MCF 10A (cell line): ENCODE measurements at regions not wholly inside any gene's neighbourhood (a gene's known extent, or its start where the extent isn't known, plus 50 kb on each side); places are given as distances from the start of the nearest gene placed in this dataset.
"Not testable (repeated sequence)": the region's sequence is repeated elsewhere in the genome, so short reads cannot be mapped to it uniquely, and the experiment has no call there.

ENCODE experiments used
- BruUV-seq: library from RNA; stranded (reverse); fragments of 400-500 nt; replicated peaks from 2 replicates; lab custom pipeline; 2021; lab: Mats Ljungman, UMichigan
- CTCF ChIA-PET: fragments of 300-600 bp; sonication (Branson Sonifier 250); formaldehyde crosslinking; extraction: SDS; loops from one replicate; lab custom pipeline; 2021; ENCODE audit warnings: antibody characterized with exemption, inconsistent platforms; lab: Yijun Ruan, JAX
- POLR2A ChIA-PET: fragments of 300-600, 350-650 bp; sonication (Branson Sonifier 250); formaldehyde crosslinking; extraction: SDS; loops from one replicate; lab custom pipeline; 2020; ENCODE audit warnings: antibody characterized with exemption, inconsistent platforms; lab: Yijun Ruan, JAX
- DNase-seq: peaks from one replicate; pipeline ENCODE4 v3.0.0-alpha.2; 2018; ENCODE audit not compliant: unreplicated experiment
- H3K27ac Mint-ChIP-seq: one replicate; pipeline ENCODE4 v1.8.0; 2022; ENCODE audit warnings: mild to moderate bottlenecking, low read depth, mixed read lengths; ENCODE audit not compliant: unreplicated experiment
- H3K27me3 Mint-ChIP-seq: one replicate; pipeline ENCODE4 v1.8.0; 2022; ENCODE audit warnings: mixed read lengths; ENCODE audit not compliant: insufficient read depth, unreplicated experiment
- H3K36me3 Mint-ChIP-seq: one replicate; pipeline ENCODE4 v1.8.0; 2022; ENCODE audit warnings: mild to moderate bottlenecking, moderate library complexity, mixed read lengths; ENCODE audit not compliant: insufficient read depth, unreplicated experiment
- H3K4me1 Mint-ChIP-seq: one replicate; pipeline ENCODE4 v1.8.0; 2022; ENCODE audit warnings: mixed read lengths; ENCODE audit not compliant: insufficient read depth, unreplicated experiment
- H3K4me3 Mint-ChIP-seq: one replicate; pipeline ENCODE4 v1.8.0; 2022; ENCODE audit warnings: mild to moderate bottlenecking, moderate library complexity, mixed read lengths; ENCODE audit not compliant: unreplicated experiment
- H3K9me3 Mint-ChIP-seq: one replicate; pipeline ENCODE4 v1.8.0; 2022; ENCODE audit warnings: mixed read lengths; ENCODE audit not compliant: unreplicated experiment
- intact Hi-C: fragments of 100-400 bp; cut with micrococcal nuclease; formaldehyde crosslinking; loops from 2 replicates; pipeline ENCODE4 v1.14.1; 2022
- TF ChIP-seq, protein P1 (sequence below): fragments of 200-600 bp; IDR thresholded peaks from one replicate; pipeline ENCODE4 v1.8.0; 2022; ENCODE audit warnings: antibody characterized with exemption, mild to moderate bottlenecking; ENCODE audit not compliant: unreplicated experiment

DNA sequence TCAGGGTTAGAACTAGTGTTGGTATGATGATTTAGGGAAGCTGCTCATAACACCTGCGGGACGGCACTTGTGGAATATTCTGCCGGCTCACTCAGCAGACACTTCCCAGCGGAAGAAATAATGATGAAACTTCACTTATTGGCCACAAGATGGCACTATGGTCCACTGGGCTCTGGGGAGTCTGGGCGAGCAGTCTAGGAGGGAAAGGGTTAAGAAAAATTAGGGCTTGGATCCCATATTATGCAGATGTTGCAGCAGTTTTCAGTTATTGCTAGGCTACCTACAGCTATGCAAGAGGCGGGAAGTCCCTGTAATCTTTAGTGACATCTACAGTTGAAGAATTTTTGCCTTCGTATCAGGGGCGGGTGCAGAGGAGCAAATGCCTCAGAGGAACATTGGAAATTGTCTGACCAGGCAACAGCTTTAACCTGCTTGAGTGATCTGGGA, 238.7 kb upstream of the PRSS58 start:
- DNase-seq: peak; percentile 63
- Mint-ChIP-seq H3K4me1 (peaks cover 26% of the 10 kb centered on the region), H3K27me3 (peaks cover 28% of the 10 kb centered on the region), H3K4me3 (no peak overlapping the region), H3K36me3 (no peaks in the 10 kb centered on the region), H3K9me3 (no peaks in the 10 kb centered on the region), H3K27ac (no peak overlapping the region)
- BruUV-seq: no TSS peak
- POLR2A ChIA-PET: interaction anchor here (0.6 to 1.8 kb wide), 4 partner anchors 18 to 554 kb away, joined by 3 to 5 read pairs (median 4); no protein-coding TSS in a partner anchor
- CTCF ChIA-PET: interaction anchor here (0.6 to 21.0 kb wide), 30 partner anchors 12 to 1768 kb away, joined by 3 to 319 read pairs (median 4); no protein-coding TSS in a partner anchor
- TF ChIP-seq, protein P1, sequence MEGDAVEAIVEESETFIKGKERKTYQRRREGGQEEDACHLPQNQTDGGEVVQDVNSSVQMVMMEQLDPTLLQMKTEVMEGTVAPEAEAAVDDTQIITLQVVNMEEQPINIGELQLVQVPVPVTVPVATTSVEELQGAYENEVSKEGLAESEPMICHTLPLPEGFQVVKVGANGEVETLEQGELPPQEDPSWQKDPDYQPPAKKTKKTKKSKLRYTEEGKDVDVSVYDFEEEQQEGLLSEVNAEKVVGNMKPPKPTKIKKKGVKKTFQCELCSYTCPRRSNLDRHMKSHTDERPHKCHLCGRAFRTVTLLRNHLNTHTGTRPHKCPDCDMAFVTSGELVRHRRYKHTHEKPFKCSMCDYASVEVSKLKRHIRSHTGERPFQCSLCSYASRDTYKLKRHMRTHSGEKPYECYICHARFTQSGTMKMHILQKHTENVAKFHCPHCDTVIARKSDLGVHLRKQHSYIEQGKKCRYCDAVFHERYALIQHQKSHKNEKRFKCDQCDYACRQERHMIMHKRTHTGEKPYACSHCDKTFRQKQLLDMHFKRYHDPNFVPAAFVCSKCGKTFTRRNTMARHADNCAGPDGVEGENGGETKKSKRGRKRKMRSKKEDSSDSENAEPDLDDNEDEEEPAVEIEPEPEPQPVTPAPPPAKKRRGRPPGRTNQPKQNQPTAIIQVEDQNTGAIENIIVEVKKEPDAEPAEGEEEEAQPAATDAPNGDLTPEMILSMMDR: peak; percentile 81
- intact Hi-C loops: loop anchor here (2.0 kb wide), 1 partner anchor 24 kb away; no protein-coding TSS in a partner anchor

- DNase-seq, H3K9me3 Mint-ChIP-seq, H3K4me3 Mint-ChIP-seq, H3K36me3 Mint-ChIP-seq, BruUV-seq, POLR2A ChIA-PET, H3K27ac Mint-ChIP-seq: not testable (repeated sequence)
- CTCF ChIA-PET: interaction anchor here (0.5 to 21.0 kb wide), 17 partner anchors 12 to 1767 kb away, joined by 3 to 319 read pairs (median 7); no protein-coding TSS in a partner anchor
- Mint-ChIP-seq H3K27me3 (peaks cover 35% of the 10 kb centered on the region), H3K4me1 (peaks cover 26% of the 10 kb centered on the region)
- intact Hi-C loops: loop anchor here (2.0 kb wide), 1 partner anchor 25 kb away; no protein-coding TSS in a partner anchor
Measured at GRCh38 chr7:142495879-142496278, 238.0 kb upstream of the PRSS58 start.

DNA sequence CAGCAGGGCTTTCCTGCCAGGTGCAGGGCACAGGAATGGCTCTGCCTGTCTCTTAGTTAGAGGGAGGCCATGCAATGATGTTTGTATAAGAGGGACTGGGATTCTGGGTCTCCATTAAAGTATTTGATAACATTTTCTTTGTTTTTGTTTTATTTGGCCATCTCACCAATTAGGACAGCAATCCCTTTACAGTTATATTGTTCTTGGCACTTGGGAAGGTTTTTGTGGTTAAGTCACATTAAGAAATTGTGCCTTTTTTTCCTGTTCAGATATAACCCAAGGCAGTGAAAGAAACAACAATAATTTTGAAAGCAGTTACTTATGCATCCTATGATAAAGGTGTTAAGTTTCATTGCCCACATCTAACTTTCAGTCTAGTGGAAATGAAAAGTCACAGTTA, 237.4 kb upstream of the PRSS58 start:
- H3K4me3 Mint-ChIP-seq, H3K27ac Mint-ChIP-seq, H3K36me3 Mint-ChIP-seq, intact Hi-C loops, BruUV-seq, POLR2A ChIA-PET, H3K9me3 Mint-ChIP-seq: not testable (repeated sequence)
- peak; percentile 46 for DNase-seq
- Mint-ChIP-seq H3K4me1 (peaks cover 26% of the 10 kb centered on the region), H3K27me3 (peaks cover 39% of the 10 kb centered on the region)
- CTCF ChIA-PET: interaction anchor here (0.5 to 21.0 kb wide), 8 partner anchors 13 to 288 kb away, joined by 3 to 319 read pairs (median 20); no protein-coding TSS in a partner anchor

DNA sequence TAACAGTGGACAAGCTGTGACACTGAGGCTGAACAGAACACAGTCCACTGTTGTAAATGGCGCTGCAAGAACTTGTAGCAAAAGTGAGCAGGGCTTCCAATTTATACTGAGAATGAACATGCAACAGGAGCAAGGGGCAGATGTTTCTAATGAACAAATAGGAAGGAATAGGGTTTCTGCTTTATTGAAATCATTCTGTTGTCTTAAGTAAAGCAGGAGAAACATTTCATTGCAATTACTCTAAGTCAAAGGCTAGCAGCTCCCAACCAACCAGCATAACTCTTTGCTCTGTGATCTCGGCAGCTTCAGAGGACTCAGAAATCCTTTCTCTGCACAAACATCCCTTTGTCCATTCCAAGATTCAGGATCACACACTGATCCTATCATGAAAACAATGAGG, 236.2 kb upstream of the PRSS58 start:
- Mint-ChIP-seq H3K4me1 (peaks cover 24% of the 10 kb centered on the region), H3K27ac (no peak overlapping the region), H3K27me3 (peaks cover 52% of the 10 kb centered on the region), H3K9me3 (no peaks in the 10 kb centered on the region), H3K4me3 (no peak overlapping the region), H3K36me3 (no peaks in the 10 kb centered on the region)
- no peak for DNase-seq
- TF ChIP-seq, protein P1: no peak
- no TSS peak for BruUV-seq
- intact Hi-C loops: no loop called here
- POLR2A ChIA-PET: no interaction called here
- CTCF ChIA-PET: interaction anchor here (0.6 to 21.0 kb wide), 8 partner anchors 12 to 316 kb away, joined by 3 to 319 read pairs (median 7); no protein-coding TSS in a partner anchor

DNA sequence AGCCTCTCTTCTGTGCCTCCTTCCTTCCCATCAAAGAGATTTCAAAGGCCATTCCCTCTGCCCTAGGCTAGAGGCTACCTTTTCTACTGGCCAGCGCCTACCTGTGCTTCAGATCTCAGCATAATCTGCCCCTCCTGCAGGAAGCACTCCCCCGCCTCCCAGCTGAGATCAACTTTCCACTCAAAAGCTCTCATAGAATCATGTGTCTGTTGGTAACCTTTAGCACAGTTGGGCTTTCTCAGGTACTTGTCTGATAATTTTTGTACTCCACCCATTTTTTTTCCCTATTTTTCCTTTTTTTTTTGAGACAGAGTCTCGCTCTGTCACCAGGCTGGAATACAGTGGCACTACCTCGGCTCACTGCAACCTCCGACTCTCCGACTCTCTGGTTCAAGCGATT, 231.0 kb upstream of the PRSS58 start:
- Mint-ChIP-seq H3K36me3 (peaks cover 6% of the 10 kb centered on the region), H3K27ac (no peak overlapping the region), H3K9me3 (no peaks in the 10 kb centered on the region), H3K4me3 (no peak overlapping the region), H3K27me3 (peaks cover 50% of the 10 kb centered on the region), H3K4me1 (peaks cover 5% of the 10 kb centered on the region)
- POLR2A ChIA-PET: no interaction called here
- TF ChIP-seq, protein P1: no peak
- no peak for DNase-seq
- intact Hi-C loops: no loop called here
- no TSS peak for BruUV-seq
- CTCF ChIA-PET: interaction anchor here (0.7 to 18.8 kb wide), 7 partner anchors 5 to 185 kb away, joined by 3 to 261 read pairs (median 5); no protein-coding TSS in a partner anchor
